ENCODE measurements at regions not wholly inside any gene's neighbourhood (a gene's known extent, or its start where the extent isn't known, plus 50 kb on each side); places are given as distances from the start of the nearest gene placed in this dataset.

GRCh38 chr4:18935659-18936345, 914.2 kb upstream of the LCORL start:
- Histone ChIP-seq H3K9me2 (replicated peaks; ENCODE audit: low read depth, low read length) (no peaks in the 10 kb centered on the region), H3F3A (ENCODE audit: low read depth) (no peaks in the 10 kb centered on the region), H3K9me3 (ENCODE audit: insufficient read depth, low read depth, low read length) (no peaks in the 10 kb centered on the region), H4K20me1 (ENCODE audit: insufficient read depth, low read length, poor library complexity, severe bottlenecking) (no peaks in the 10 kb centered on the region), H2AFZ (ENCODE audit: low read length) (no peak overlapping the region), H3K4me3 (ENCODE audit: low read length, poor library complexity, severe bottlenecking) (no peak overlapping the region), H3K79me2 (ENCODE audit: insufficient read depth, low read length) (no peaks in the 10 kb centered on the region), H3K4me2 (ENCODE audit: low read depth, low read length, poor library complexity, severe bottlenecking) (no peak overlapping the region), H3K36me3 (ENCODE audit: insufficient read depth, low read length) (no peaks in the 10 kb centered on the region), H3K27me3 (ENCODE audit: insufficient read depth, low read length, poor library complexity, severe bottlenecking) (no peaks in the 10 kb centered on the region), H3K4me1 (ENCODE audit: insufficient read depth, low read length, poor library complexity, severe bottlenecking) (no peaks in the 10 kb centered on the region), H3K9ac (ENCODE audit: low read depth, low read length, poor library complexity, severe bottlenecking) (no peak overlapping the region)
- TF ChIP-seq CTCF (conservative IDR thresholded peaks at IDR 0.05; ENCODE audit: low read length) (no peak), EZH2phosphoT487 (IDR thresholded peaks at IDR 0.05; ENCODE audit: borderline replicate concordance) (no peak)

DNA sequence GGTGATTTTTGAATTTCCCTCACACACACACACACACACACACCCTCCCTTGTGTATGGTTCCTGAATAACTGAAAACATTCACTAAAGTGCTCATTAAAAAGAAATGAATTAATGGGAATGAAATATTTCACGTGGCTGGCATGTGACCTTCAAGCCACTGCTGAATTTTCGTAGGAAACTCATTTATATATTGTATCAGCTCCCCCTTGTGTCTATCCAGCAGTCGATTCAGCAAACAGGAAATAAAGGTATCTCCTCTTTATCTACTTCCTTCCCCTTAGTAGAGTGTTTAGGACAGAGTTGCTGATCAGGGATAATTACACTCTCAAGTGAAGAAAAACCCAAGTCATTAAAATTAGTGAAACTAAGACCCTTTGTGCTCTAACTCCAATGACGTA, 912.6 kb upstream of the LCORL start:
- no peaks in the 10 kb centered on the region for H3K9me3 ChIP-seq (ENCODE audit: insufficient read depth, low read depth, low read length)
- H3K27me3 ChIP-seq (ENCODE audit: insufficient read depth, low read length, poor library complexity, severe bottlenecking) = no peaks in the 10 kb centered on the region
- no peak overlapping the region for H3K9ac ChIP-seq (ENCODE audit: low read depth, low read length, poor library complexity, severe bottlenecking)
- H3K4me1 ChIP-seq (ENCODE audit: insufficient read depth, low read length, poor library complexity, severe bottlenecking) = no peaks in the 10 kb centered on the region
- H3K4me3 ChIP-seq (ENCODE audit: low read length, poor library complexity, severe bottlenecking) = no peak overlapping the region
- no peaks in the 10 kb centered on the region for H3K9me2 ChIP-seq (replicated peaks; ENCODE audit: low read depth, low read length)
- no peaks in the 10 kb centered on the region for H4K20me1 ChIP-seq (ENCODE audit: insufficient read depth, low read length, poor library complexity, severe bottlenecking)
- no peaks in the 10 kb centered on the region for H3K79me2 ChIP-seq (ENCODE audit: insufficient read depth, low read length)
- no peak overlapping the region for H2AFZ ChIP-seq (ENCODE audit: low read length)
- TF ChIP-seq EZH2phosphoT487 (IDR thresholded peaks at IDR 0.05; ENCODE audit: borderline replicate concordance) (no peak), CTCF (conservative IDR thresholded peaks at IDR 0.05; ENCODE audit: low read length) (0 out of 2 replicates have a peak, but pooled peaks have one; percentile 10)
- H3K36me3 ChIP-seq (ENCODE audit: insufficient read depth, low read length) = no peaks in the 10 kb centered on the region
- no peak overlapping the region for H3K4me2 ChIP-seq (ENCODE audit: low read depth, low read length, poor library complexity, severe bottlenecking)
- H3F3A ChIP-seq (ENCODE audit: low read depth) = no peaks in the 10 kb centered on the region

GRCh38 chr4:18932730-18933339, 911.3 kb upstream of the LCORL start:
- no peaks in the 10 kb centered on the region for H3K27me3 ChIP-seq (ENCODE audit: insufficient read depth, low read length, poor library complexity, severe bottlenecking)

More at GRCh38 chr4:18932730-18933339, 911.3 kb upstream of the LCORL start:
- TF ChIP-seq EZH2phosphoT487 (IDR thresholded peaks at IDR 0.05; ENCODE audit: borderline replicate concordance) (no peak), CTCF (conservative IDR thresholded peaks at IDR 0.05; ENCODE audit: low read length) (no peak)
- H3K9me2 ChIP-seq (replicated peaks; ENCODE audit: low read depth, low read length) = no peaks in the 10 kb centered on the region
- no peak overlapping the region for H3K9ac ChIP-seq (ENCODE audit: low read depth, low read length, poor library complexity, severe bottlenecking)
- no peaks in the 10 kb centered on the region for H3K79me2 ChIP-seq (ENCODE audit: insufficient read depth, low read length)
- H3F3A ChIP-seq (ENCODE audit: low read depth) = no peaks in the 10 kb centered on the region
- H3K9me3 ChIP-seq (ENCODE audit: insufficient read depth, low read depth, low read length) = no peaks in the 10 kb centered on the region
- no peaks in the 10 kb centered on the region for H3K36me3 ChIP-seq (ENCODE audit: insufficient read depth, low read length)
- H4K20me1 ChIP-seq (ENCODE audit: insufficient read depth, low read length, poor library complexity, severe bottlenecking) = no peaks in the 10 kb centered on the region
- no peak overlapping the region for H3K4me2 ChIP-seq (ENCODE audit: low read depth, low read length, poor library complexity, severe bottlenecking)
- H3K4me3 ChIP-seq (ENCODE audit: low read length, poor library complexity, severe bottlenecking) = no peak overlapping the region
- no peaks in the 10 kb centered on the region for H3K4me1 ChIP-seq (ENCODE audit: insufficient read depth, low read length, poor library complexity, severe bottlenecking)
- H2AFZ ChIP-seq (ENCODE audit: low read length) = no peak overlapping the region

Measured in Loucy (cell line).